HFF-Myc (cell line): ENCODE measurements at regions not wholly inside any gene's neighbourhood (a gene's known extent, or its start where the extent isn't known, plus 50 kb on each side); places are given as distances from the start of the nearest gene placed in this dataset.

ENCODE experiments used
- DNase-seq: peaks from one replicate; pipeline ENCODE4 v3.0.0-alpha.2; 2011; ENCODE audit warnings: low read depth; ENCODE audit errors: extremely low read depth
- H3K4me3 ChIP-seq: replicated peaks from 2 replicates; pipeline ENCODE4 v1.5.1; 2011; ENCODE audit warnings: low read depth, mild to moderate bottlenecking, control low read depth, low read length
- CTCF ChIP-seq: IDR thresholded peaks from 2 replicates; pipeline ENCODE4 v1.5.1; 2012; ENCODE audit warnings: mild to moderate bottlenecking, low read depth, low read length, control low read depth; ENCODE audit errors: missing control alignments

- no peak for TF ChIP-seq CTCF
- DNase-seq: no peak
- H3K4me3 ChIP-seq: no peak overlapping the region
These were observed 67.3 kb upstream of the ERRFI1 start for GRCh38 chr1:8093221-8093980.

GRCh38 chr1:8092657-8093056, 66.5 kb upstream of the ERRFI1 start:
- no peak overlapping the region for H3K4me3 ChIP-seq
- DNase-seq: no peak
- TF ChIP-seq CTCF: no peak

- TF ChIP-seq CTCF: no peak
- no peak overlapping the region for H3K4me3 ChIP-seq
- DNase-seq: no peak
These were observed 65.6 kb upstream of the ERRFI1 start for GRCh38 chr1:8091691-8092090.

- no peak overlapping the region for H3K4me3 ChIP-seq
- no peak for TF ChIP-seq CTCF
- peak; percentile 88 for DNase-seq
These were observed 64.2 kb upstream of the ERRFI1 start for GRCh38 chr1:8090241-8090702.

- no peak overlapping the region for H3K4me3 ChIP-seq
- no peak for DNase-seq
- TF ChIP-seq CTCF: no peak
These were observed 63.6 kb upstream of the ERRFI1 start for GRCh38 chr1:8089535-8090228.

GRCh38 chr1:8086055-8086454, 59.9 kb upstream of the ERRFI1 start:
- no peak overlapping the region for H3K4me3 ChIP-seq
- TF ChIP-seq CTCF: no peak
- DNase-seq: no peak
